Transverse colon (tissue), 4 donors: ENCODE measurements at regions not wholly inside any gene's neighbourhood (a gene's known extent, or its start where the extent isn't known, plus 50 kb on each side); places are given as distances from the start of the nearest gene placed in this dataset.

Source experiments
- DNase-seq: peaks from one replicate; pipeline ENCODE4 v3.0.0-alpha.2; 2019
- H3K27ac ChIP-seq, 4 donors: fragments of 200-600 bp; sonication (generic); 2 replicates each; pipeline ENCODE4 v1.5.1; 2016 to 2018; ENCODE audit warnings: inconsistent platforms in 4 of 4
- H3K27me3 ChIP-seq: fragments of 200-600 bp; sonication (generic); 2 replicates; pipeline ENCODE4 v1.5.1; 2017; ENCODE audit warnings: inconsistent platforms
- H3K36me3 ChIP-seq, 4 donors: fragments of 200-600 bp; sonication (generic); 2 replicates each; pipeline ENCODE4 v1.5.1; 2017 to 2019; ENCODE audit warnings: inconsistent platforms in 4 of 4
- H3K4me1 ChIP-seq, 4 donors: fragments of 200-600 bp; sonication (generic); 2 replicates each; pipeline ENCODE4 v1.5.1; 2017 to 2020; ENCODE audit warnings: inconsistent platforms in 4 of 4
- H3K4me3 ChIP-seq, 4 donors: fragments of 200-600 bp; sonication (generic); 1 replicate in 1 of 4; 2 replicates in 3 of 4; pipeline versions ENCODE4 v1.5.1 to v1.6.1; 2017 to 2019; ENCODE audit warnings: inconsistent platforms in 4 of 4
- H3K9me3 ChIP-seq, 2 donors: fragments of 200-600 bp; sonication (generic); 2 replicates each; pipeline ENCODE4 v1.5.1; 2017 to 2019; ENCODE audit warnings: inconsistent platforms in 2 of 2
- EP300 ChIP-seq: sonication (generic); formaldehyde crosslinking; IDR thresholded peaks from one replicate; pipeline ENCODE4 v1.6.1; 2017; ENCODE audit warnings: antibody characterized with exemption, low read depth
- POLR2A ChIP-seq: fragments of 450-650 bp; IDR thresholded peaks from one replicate; pipeline ENCODE4 v1.6.1; 2016; ENCODE audit warnings: antibody characterized with exemption, mild to moderate bottlenecking, moderate library complexity
- POLR2AphosphoS5 ChIP-seq, 3 donors: sonication (generic); formaldehyde crosslinking; IDR thresholded peaks; one replicate each; pipeline ENCODE4 v1.6.1; 2016; ENCODE audit warnings: antibody characterized with exemption in 3 of 3
- whole genome bisulfite sequencing, 2 donors: methylation state at CpG; one replicate each; pipeline ENCODE4 v1.1.5; 2018; ENCODE audit warnings: low coverage in 1 of 2; 5-methylcytosine and 5-hydroxymethylcytosine counted together
- in situ Hi-C, 4 donors: fragments of 200-750 bp; cut with MboI; loops; one replicate each; pipeline versions ENCODE4 v1.15.0 to v1.15.1; 2017; ENCODE audit warnings: low sequenced_read_pairs in 3 of 4, low pct_ligation_motif_present in 1 of 4, low pct_unique_long_range_greater_than_20kb in 1 of 4
- intact Hi-C: fragments of 100-400 bp; cut with DNase I; formaldehyde crosslinking; loops from one replicate; pipeline ENCODE4 v1.15.1; 2023; ENCODE audit warnings: low total_unique reads
- TF ChIP-seq, protein P1 (sequence below), 5 experiments: fragments of 200-600 bp in 3 of 5; fragments of 450-650 bp in 2 of 5; sonication (generic) in 3 of 5; IDR thresholded peaks; 1 replicate in 2 of 5; 2 replicates in 3 of 5; pipeline ENCODE4 v1.5.1; 2016 to 2017; ENCODE audit warnings: antibody characterized with exemption in 5 of 5, inconsistent platforms in 3 of 5, mild to moderate bottlenecking in 2 of 5, moderate library complexity in 1 of 5

DNA sequence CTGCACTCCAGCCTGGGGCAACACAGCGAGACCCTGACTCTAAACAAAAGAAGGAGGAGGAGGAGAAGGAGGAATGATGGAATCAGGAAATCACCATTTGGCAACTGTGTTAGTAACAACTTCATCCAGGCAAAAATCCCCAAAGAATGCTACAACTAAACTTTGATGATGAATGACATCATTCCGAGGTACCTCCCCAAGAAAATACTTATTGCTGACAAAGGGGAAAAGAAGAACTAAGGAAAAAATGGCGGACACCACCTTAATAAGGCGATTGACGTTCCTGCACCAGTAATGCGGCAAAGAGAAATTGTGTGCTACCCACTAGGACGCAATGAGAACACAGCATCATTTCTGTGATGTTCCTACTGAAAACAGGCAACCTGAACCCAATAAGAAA is 78.2 kb upstream of the SLC6A11 start:
- peaks cover 32% of the 10 kb centered on the region for H3K27me3 ChIP-seq
- H3K9me3 ChIP-seq, result peaks cover 15% of the 10 kb centered on the region in 2 donors
- H3K4me3 ChIP-seq, result no peak overlapping the region
- in situ Hi-C loops (loop anchor here in 2 of 4 donors (10.0 to 25.0 kb wide), 2 partner anchors 393 to 400 kb away; no protein-coding TSS in a partner anchor), intact Hi-C loops (no loop called here)
- H3K27ac ChIP-seq, result no peak overlapping the region
- peaks cover 0 to 4% (median 2%) of the 10 kb centered on the region in 4 donors for H3K4me1 ChIP-seq
- H3K36me3 ChIP-seq, result no peaks in the 10 kb centered on the region
- 81 to 91% methylated on average over 6 to 7 of the region's 7 CpGs for WGBS, 2 donors
- TF ChIP-seq, protein P1, sequence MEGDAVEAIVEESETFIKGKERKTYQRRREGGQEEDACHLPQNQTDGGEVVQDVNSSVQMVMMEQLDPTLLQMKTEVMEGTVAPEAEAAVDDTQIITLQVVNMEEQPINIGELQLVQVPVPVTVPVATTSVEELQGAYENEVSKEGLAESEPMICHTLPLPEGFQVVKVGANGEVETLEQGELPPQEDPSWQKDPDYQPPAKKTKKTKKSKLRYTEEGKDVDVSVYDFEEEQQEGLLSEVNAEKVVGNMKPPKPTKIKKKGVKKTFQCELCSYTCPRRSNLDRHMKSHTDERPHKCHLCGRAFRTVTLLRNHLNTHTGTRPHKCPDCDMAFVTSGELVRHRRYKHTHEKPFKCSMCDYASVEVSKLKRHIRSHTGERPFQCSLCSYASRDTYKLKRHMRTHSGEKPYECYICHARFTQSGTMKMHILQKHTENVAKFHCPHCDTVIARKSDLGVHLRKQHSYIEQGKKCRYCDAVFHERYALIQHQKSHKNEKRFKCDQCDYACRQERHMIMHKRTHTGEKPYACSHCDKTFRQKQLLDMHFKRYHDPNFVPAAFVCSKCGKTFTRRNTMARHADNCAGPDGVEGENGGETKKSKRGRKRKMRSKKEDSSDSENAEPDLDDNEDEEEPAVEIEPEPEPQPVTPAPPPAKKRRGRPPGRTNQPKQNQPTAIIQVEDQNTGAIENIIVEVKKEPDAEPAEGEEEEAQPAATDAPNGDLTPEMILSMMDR (IDR thresholded peaks at IDR 0.05), result no peak
- TF ChIP-seq POLR2AphosphoS5 (IDR thresholded peaks at IDR 0.05), result no peak
- TF ChIP-seq POLR2A, result no peak
- TF ChIP-seq EP300, result no peak
- no peak for DNase-seq

DNA sequence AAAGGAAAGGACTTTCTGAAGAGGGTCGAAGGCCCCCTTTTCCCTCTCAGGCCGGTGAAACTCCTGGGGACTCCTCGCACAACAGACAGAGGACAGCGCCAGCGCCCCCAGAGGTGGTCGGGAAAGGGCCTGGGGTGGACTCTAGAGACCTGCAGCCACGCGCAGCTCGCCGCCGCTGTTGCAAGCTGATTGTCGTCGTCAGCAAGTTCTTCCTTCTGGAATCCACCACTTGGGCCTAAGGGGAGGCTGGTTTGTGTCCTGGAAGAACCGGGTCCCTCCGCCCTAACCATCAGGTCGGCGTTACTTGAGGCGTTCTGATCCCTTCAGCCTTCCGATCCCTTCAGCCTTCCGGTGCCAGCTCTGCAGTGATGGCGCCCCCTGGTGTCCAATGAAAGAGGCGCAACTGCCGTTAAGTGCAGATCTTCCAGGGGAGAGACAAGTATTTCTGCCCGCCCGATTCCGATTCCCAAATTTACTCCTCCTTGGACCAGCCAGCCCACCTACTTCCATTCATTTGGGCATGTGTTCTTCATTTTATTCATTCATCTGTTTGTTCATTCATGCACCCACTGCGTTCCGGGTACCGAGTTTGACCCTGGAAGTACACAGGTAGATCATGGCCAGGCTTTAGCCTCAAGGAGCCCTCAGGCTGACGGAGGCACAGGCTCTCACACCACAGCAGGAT is 77.2 kb upstream of the SLC6A11 start:
- TF ChIP-seq, protein P1 (IDR thresholded peaks at IDR 0.05), result peak; percentile 72 to 92 (median 83)
- TF ChIP-seq POLR2AphosphoS5 (IDR thresholded peaks at IDR 0.05), result no peak
- peak overlapping the region in 1 of 4 donors; percentile 32 for H3K4me3 ChIP-seq
- H3K27ac ChIP-seq, result no peak overlapping the region
- H3K36me3 ChIP-seq, result no peaks in the 10 kb centered on the region
- intact Hi-C loops, result loop anchor here (1.0 kb wide), 1 partner anchor 396 kb away; no protein-coding TSS in a partner anchor
- 8 to 10% methylated on average over 12 to 29 of the region's 30 CpGs for WGBS, 2 donors
- peaks cover 39% of the 10 kb centered on the region for H3K27me3 ChIP-seq
- in situ Hi-C loops, result loop anchor here in 2 of 4 donors (10.0 to 25.0 kb wide), 2 partner anchors 394 to 402 kb away; no protein-coding TSS in a partner anchor
- peak; percentile 63 for DNase-seq
- H3K9me3 ChIP-seq, result peaks cover 5 to 8% of the 10 kb centered on the region in 2 donors
- H3K4me1 ChIP-seq, result peaks cover 0 to 4% (median 2%) of the 10 kb centered on the region in 4 donors

DNA sequence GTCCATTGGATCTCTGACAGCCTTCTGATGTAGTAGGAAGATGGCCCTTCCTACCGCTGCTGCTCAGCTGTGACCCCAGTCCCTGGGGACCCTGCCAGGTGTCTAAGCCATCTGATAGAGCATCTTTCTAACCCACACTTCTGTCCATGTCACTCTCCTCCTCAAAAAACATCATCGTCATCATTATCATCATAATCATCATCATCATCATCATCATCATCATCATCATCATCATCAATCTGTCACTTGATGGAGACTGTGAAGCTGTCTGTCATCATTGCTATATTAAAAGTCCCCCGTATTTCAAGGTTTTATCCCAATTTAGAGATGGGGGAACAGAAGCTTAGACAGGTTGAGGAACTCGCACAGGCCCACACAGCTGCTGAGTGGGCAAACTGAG is 75.1 kb upstream of the SLC6A11 start:
- no peak for TF ChIP-seq EP300
- no peaks in the 10 kb centered on the region for H3K36me3 ChIP-seq
- no peak overlapping the region for H3K27ac ChIP-seq
- H3K4me3 ChIP-seq, result no peak overlapping the region
- H3K4me1 ChIP-seq, result peaks cover 0 to 4% (median 2%) of the 10 kb centered on the region in 4 donors
- H3K9me3 ChIP-seq, result no peaks in the 10 kb centered on the region
- intact Hi-C loops, result loop anchor here (5.0 kb wide), 1 partner anchor 1239 kb away; no protein-coding TSS in a partner anchor
- no peak for DNase-seq
- in situ Hi-C loops, result loop anchor here in 3 of 4 donors (10.0 to 25.0 kb wide), 3 partner anchors 386 to 404 kb away; no protein-coding TSS in a partner anchor
- 66 to 67% methylated on average over 1 to 4 of the region's 4 CpGs for WGBS, 2 donors
- H3K27me3 ChIP-seq, result peaks cover 42% of the 10 kb centered on the region

DNA sequence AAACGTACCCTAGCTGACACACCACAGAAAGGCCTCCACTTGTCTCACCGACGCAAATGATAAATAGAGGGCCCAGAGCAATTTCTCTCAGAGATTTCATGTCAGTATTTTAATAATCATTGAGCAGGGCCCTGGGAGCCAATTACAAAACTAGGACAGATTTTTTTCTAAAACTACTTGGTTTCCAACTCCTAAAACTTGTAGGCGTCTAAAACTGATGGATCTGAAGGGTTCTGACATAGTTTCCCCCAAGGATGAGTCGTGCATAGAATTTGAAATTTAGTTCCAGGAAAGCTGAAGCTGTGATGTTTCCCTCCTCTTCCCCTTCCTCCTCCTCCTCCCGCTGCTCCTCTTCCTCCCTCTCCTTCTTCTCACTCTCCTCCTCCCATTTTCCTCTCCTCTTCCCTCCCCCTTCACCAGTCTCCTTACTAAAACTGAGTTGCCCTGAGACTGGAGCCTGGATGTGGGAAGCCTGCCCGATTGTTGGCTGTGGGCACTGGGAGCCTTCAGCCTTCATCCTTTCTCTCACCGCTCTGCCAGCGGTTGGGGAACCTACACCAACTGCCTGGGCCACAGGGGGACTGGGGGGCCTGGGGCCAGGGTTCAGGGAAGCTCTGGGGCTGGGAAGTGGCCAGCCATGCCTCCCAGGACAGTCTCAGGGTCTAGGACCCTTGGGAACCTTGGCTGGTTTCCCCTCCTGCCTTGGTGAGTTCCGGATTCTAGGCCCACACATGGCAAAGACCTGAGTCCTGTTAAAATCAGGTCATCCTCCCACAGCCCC is 73.9 kb upstream of the SLC6A11 start:
- H3K27ac ChIP-seq, result no peak overlapping the region
- in situ Hi-C loops (loop anchor here in 3 of 4 donors (10.0 to 25.0 kb wide), 3 partner anchors 387 to 405 kb away; no protein-coding TSS in a partner anchor), intact Hi-C loops (loop anchor here (5.0 kb wide), 1 partner anchor 1240 kb away; no protein-coding TSS in a partner anchor)
- no peaks in the 10 kb centered on the region for H3K9me3 ChIP-seq
- no peak overlapping the region for H3K4me3 ChIP-seq
- H3K36me3 ChIP-seq, result no peaks in the 10 kb centered on the region
- peaks cover 36% of the 10 kb centered on the region for H3K27me3 ChIP-seq
- TF ChIP-seq, protein P1 (IDR thresholded peaks at IDR 0.05), result no peak
- TF ChIP-seq EP300 (no peak), POLR2A (no peak), POLR2AphosphoS5 (IDR thresholded peaks at IDR 0.05) (no peak)
- WGBS, 2 donors, result 46 to 70% methylated on average over 4 to 10 of the region's 10 CpGs
- peaks cover 0 to 4% (median 2%) of the 10 kb centered on the region in 4 donors for H3K4me1 ChIP-seq
- no peak for DNase-seq
